Endothelial cell of umbilical vein (primary cell): ENCODE measurements at regions not wholly inside any gene's neighbourhood (a gene's known extent, or its start where the extent isn't known, plus 50 kb on each side); places are given as distances from the start of the nearest gene placed in this dataset.

ENCODE experiments used
- BruUV-seq: library from RNA; stranded (reverse); fragments of 400-500 nt; replicated peaks from 2 replicates; lab custom pipeline; 2021; lab: Mats Ljungman, UMichigan
- CTCF ChIA-PET: fragments of 300-600, 350-600 bp; sonication (Branson Sonifier 250); formaldehyde crosslinking; loops from one replicate; lab custom pipeline; 2021; ENCODE audit warnings: antibody characterized with exemption, inconsistent platforms; lab: Charles Lee
- POLR2A ChIA-PET: fragments of 300-600, 350-600 bp; sonication (Branson Sonifier 250); formaldehyde crosslinking; loops from one replicate; lab custom pipeline; 2021; ENCODE audit warnings: antibody characterized with exemption, inconsistent platforms; lab: Charles Lee
- DNase-seq: peaks from one replicate; pipeline ENCODE4 v3.0.0-alpha.2; 2011; ENCODE audit warnings: low read depth, low spot score
- FAIRE-seq: peaks from 2 replicates; lab custom pipeline; 2011; peaks lifted over from hg19 to GRCh38; lab: Jason Lieb, UNC
- H2AFZ ChIP-seq: 2 replicates; pipeline ENCODE4 v1.6.0; 2012; ENCODE audit warnings: low read depth, low read length, control low read depth, inconsistent platforms
- H3K27ac ChIP-seq: 2 replicates; pipeline ENCODE4 v1.5.1; 2011; ENCODE audit warnings: low read depth, mild to moderate bottlenecking, control low read depth, low read length, moderate library complexity; ENCODE audit not compliant: insufficient read depth
- H3K27me3 ChIP-seq, 2 experiments: 2 replicates each; pipeline versions ENCODE4 v1.6.0 to v1.6.1; 2011; ENCODE audit warnings: low read length in 2 of 2, mixed read lengths in 1 of 2; ENCODE audit not compliant: control insufficient read depth in 2 of 2, insufficient read depth in 2 of 2
- H3K36me3 ChIP-seq, 2 experiments: 2 replicates in 1 of 2; 3 replicates in 1 of 2; pipeline ENCODE4 v1.5.1; 2011; ENCODE audit warnings: low read length in 2 of 2, mild to moderate bottlenecking in 1 of 2, moderate library complexity in 1 of 2; ENCODE audit not compliant: control insufficient read depth in 2 of 2, insufficient read depth in 2 of 2; ENCODE audit errors: extremely low read depth in 1 of 2
- H3K4me1 ChIP-seq: 3 replicates; pipeline ENCODE4 v1.5.1; 2011; ENCODE audit warnings: mild to moderate bottlenecking, low read length; ENCODE audit not compliant: control insufficient read depth, insufficient read depth; ENCODE audit errors: extremely low read depth
- H3K4me2 ChIP-seq: 2 replicates; pipeline ENCODE4 v1.6.1; 2011; ENCODE audit warnings: low read length, control low read depth, mixed read lengths; ENCODE audit not compliant: insufficient read depth
- H3K4me3 ChIP-seq, 3 experiments: fragments of 200-600 bp in 1 of 3; sonication (generic), shearing (Covaris generic) in 1 of 3; replicated peaks in 1 of 3; 2 replicates each; pipeline ENCODE4 v1.5.1; 2011 to 2016; ENCODE audit warnings: control low read depth in 3 of 3, low read length in 3 of 3, mild to moderate bottlenecking in 2 of 3, inconsistent platforms in 1 of 3, low read depth in 1 of 3, moderate library complexity in 1 of 3; ENCODE audit not compliant: insufficient read depth in 1 of 3
- H3K79me2 ChIP-seq: 2 replicates; pipeline ENCODE4 v1.6.0; 2012; ENCODE audit warnings: low read length, inconsistent platforms; ENCODE audit not compliant: control insufficient read depth, insufficient read depth
- H3K9ac ChIP-seq: replicated peaks from 2 replicates; pipeline ENCODE3; 2011; ENCODE audit warnings: low read length, control low read depth; ENCODE audit not compliant: insufficient read depth; ENCODE audit errors: extremely low read depth
- H3K9me1 ChIP-seq: replicated peaks from 3 replicates; pipeline ENCODE4 v1.6.0; 2011; ENCODE audit warnings: mild to moderate bottlenecking, low read length; ENCODE audit not compliant: control insufficient read depth, insufficient read depth; ENCODE audit errors: extremely low read depth
- H3K9me3 ChIP-seq: replicated peaks from 2 replicates; pipeline ENCODE4 v1.5.1; 2012; ENCODE audit warnings: low read length, inconsistent platforms; ENCODE audit not compliant: control insufficient read depth, insufficient read depth
- H4K20me1 ChIP-seq: replicated peaks from 2 replicates; pipeline ENCODE3; 2011; ENCODE audit warnings: mild to moderate bottlenecking, low read length; ENCODE audit not compliant: control insufficient read depth, insufficient read depth; ENCODE audit errors: extremely low read depth
- CTCF ChIP-seq, 2 donors: IDR thresholded peaks; 1 replicate in 1 of 2; 2 replicates in 1 of 2; pipeline ENCODE4 v1.5.1; 2011; ENCODE audit warnings: low read length in 2 of 2, mild to moderate bottlenecking in 2 of 2, moderate library complexity in 2 of 2, control low read depth in 1 of 2, inconsistent platforms in 1 of 2, low read depth in 1 of 2; ENCODE audit not compliant: insufficient read depth in 1 of 2; ENCODE audit errors: extremely low read depth in 1 of 2
- EZH2 ChIP-seq: IDR thresholded peaks from 2 replicates; pipeline ENCODE4 v1.6.1; 2012; ENCODE audit warnings: borderline replicate concordance, low read depth, mild to moderate bottlenecking, moderate library complexity, low read length, inconsistent platforms; ENCODE audit not compliant: severe bottlenecking
- FOS ChIP-seq: IDR thresholded peaks from 2 replicates; pipeline ENCODE4 v1.6.1; 2011; ENCODE audit warnings: mild to moderate bottlenecking, low read length, moderate library complexity, borderline replicate concordance; ENCODE audit not compliant: insufficient read depth
- GATA2 ChIP-seq: IDR thresholded peaks from 2 replicates; pipeline ENCODE4 v1.7.0; 2011; ENCODE audit warnings: low read depth, mild to moderate bottlenecking, moderate library complexity, mixed read lengths, low read length; ENCODE audit not compliant: insufficient read length, insufficient read depth
- JUN ChIP-seq: IDR thresholded peaks from 2 replicates; pipeline ENCODE4 v1.6.1; 2011; ENCODE audit warnings: borderline replicate concordance, low read depth; ENCODE audit not compliant: insufficient read length, insufficient read depth
- MAX ChIP-seq: IDR thresholded peaks from 2 replicates; pipeline ENCODE4 v1.6.1; 2011; ENCODE audit not compliant: insufficient read depth, insufficient read length
- MYC ChIP-seq: IDR thresholded peaks from one replicate; pipeline ENCODE4 v1.6.1; 2011; ENCODE audit warnings: mild to moderate bottlenecking, low read depth, low read length
- POLR2A ChIP-seq: IDR thresholded peaks from 2 replicates; pipeline ENCODE4 v1.6.1; 2012; ENCODE audit warnings: low read depth, mild to moderate bottlenecking, control low read depth, low read length
- POLR2AphosphoS5 ChIP-seq: IDR thresholded peaks from 2 replicates; pipeline ENCODE4 v1.6.1; 2012; ENCODE audit warnings: low read depth, mild to moderate bottlenecking, control low read depth, low read length, moderate library complexity; ENCODE audit not compliant: insufficient read depth
- dilution Hi-C: fragments of 300-500 bp; cut with MboI; formaldehyde crosslinking; loops from one replicate; pipeline ENCODE4 v1.15.0; 2019; ENCODE audit warnings: low sequenced_read_pairs; ENCODE audit not compliant: extremely low pct_ligation_motif_present
- intact Hi-C: fragments of 100-400 bp; cut with micrococcal nuclease; formaldehyde crosslinking; loops from one replicate; pipeline ENCODE4 v1.10.0; 2022

DNA sequence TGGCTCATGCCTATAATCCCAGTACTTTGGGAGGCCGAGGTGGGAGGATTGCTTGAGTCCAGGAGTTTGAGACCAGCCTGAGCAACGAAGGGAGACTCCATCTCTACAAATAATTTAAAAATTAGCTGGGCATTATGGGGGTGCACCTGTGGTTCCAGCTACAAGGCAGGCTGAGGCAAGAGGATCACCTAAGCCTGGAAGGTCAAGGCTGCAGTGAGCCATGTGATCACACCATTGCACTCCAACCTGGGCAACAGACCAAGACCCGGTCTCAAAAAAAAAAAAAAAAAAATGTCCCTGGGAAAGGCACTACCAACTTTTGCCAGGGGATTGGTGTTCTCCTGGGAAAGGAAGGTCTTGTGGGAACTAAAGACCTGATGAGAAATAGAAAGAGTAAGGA is 134.2 kb upstream of the AUTS2 start:
- POLR2A ChIA-PET = no interaction called here
- DNase-seq (no peak), FAIRE-seq (no peak)
- H3K4me1 ChIP-seq = no peaks in the 10 kb centered on the region
- BruUV-seq = no TSS peak
- no peak overlapping the region for H2AFZ ChIP-seq
- H3K36me3 ChIP-seq = no peaks in the 10 kb centered on the region
- no peaks in the 10 kb centered on the region for H3K27me3 ChIP-seq
- no peaks in the 10 kb centered on the region for H4K20me1 ChIP-seq
- dilution Hi-C loops = no loop called here
- CTCF ChIA-PET = no interaction called here
- H3K4me3 ChIP-seq = no peak overlapping the region
- intact Hi-C loops = no loop called here
- H3K79me2 ChIP-seq = no peaks in the 10 kb centered on the region
- H3K4me2 ChIP-seq = no peak overlapping the region
- no peak overlapping the region for H3K27ac ChIP-seq
- H3K9ac ChIP-seq = no peak overlapping the region
- TF ChIP-seq JUN = no peak
- no peak for TF ChIP-seq EZH2
- no peak for TF ChIP-seq MAX
- TF ChIP-seq POLR2A = no peak
- no peak for TF ChIP-seq MYC
- TF ChIP-seq CTCF (IDR thresholded peaks at IDR 0.05; ENCODE audit: extremely low read depth in 1 of 2, insufficient read depth in 1 of 2, low read depth in 1 of 2, low read length in 2 of 2) = no peak
- no peak for TF ChIP-seq GATA2
- no peak for TF ChIP-seq FOS
- TF ChIP-seq POLR2AphosphoS5 = no peak
- H3K9me1 ChIP-seq = no peaks in the 10 kb centered on the region
- H3K9me3 ChIP-seq = no peaks in the 10 kb centered on the region
